IMR-90 (cell line): ENCODE measurements at regions not wholly inside any gene's neighbourhood (a gene's known extent, or its start where the extent isn't known, plus 50 kb on each side); places are given as distances from the start of the nearest gene placed in this dataset.

Experiments used
- ATAC-seq: fragments of 200-7000 bp; cut with Tn5 transposase; 2 replicates; pipeline ENCODE4 v1.9.1; 2020; ENCODE audit warnings: low read depth, mild to moderate bottlenecking, moderate library complexity
- BruUV-seq: library from RNA; stranded (reverse); fragments of 400-500 nt; replicated peaks from 2 replicates; lab custom pipeline; 2021; lab: Mats Ljungman, UMichigan
- CTCF ChIA-PET: fragments of 300-600 bp; formaldehyde crosslinking; extraction: SDS; loops from one replicate; lab custom pipeline; 2021; ENCODE audit warnings: antibody characterized with exemption; lab: Yijun Ruan, JAX
- POLR2A ChIA-PET: fragments of 300-600 bp; sonication (Branson Sonifier 250); formaldehyde crosslinking; loops from one replicate; lab custom pipeline; 2022; ENCODE audit warnings: antibody characterized with exemption; ENCODE audit not compliant: unreplicated experiment; lab: Charles Lee
- DNase-seq: peaks from one replicate; pipeline ENCODE4 v3.0.0; 2013
- H2AFZ ChIP-seq: replicated peaks from 2 replicates; pipeline ENCODE3; 2013; ENCODE audit warnings: low read length, mild to moderate bottlenecking; ENCODE audit not compliant: poor library complexity
- H2AK5ac ChIP-seq: 2 replicates; pipeline ENCODE4 v1.6.1; 2013; ENCODE audit warnings: low read depth, low read length, inconsistent platforms
- H2AK9ac ChIP-seq: replicated peaks from 2 replicates; pipeline ENCODE3; 2013; ENCODE audit warnings: mild to moderate bottlenecking, low read depth, low read length, moderate library complexity; ENCODE audit not compliant: poor library complexity
- H2BK120ac ChIP-seq: 2 replicates; pipeline ENCODE4 v1.6.1; 2013; ENCODE audit warnings: low read depth, low read length, inconsistent platforms
- H2BK15ac ChIP-seq: 3 replicates; pipeline ENCODE4 v1.6.1; 2013; ENCODE audit warnings: low read depth, low read length, inconsistent platforms
- H2BK20ac ChIP-seq: 2 replicates; pipeline ENCODE4 v1.6.1; 2013; ENCODE audit warnings: low read depth, mild to moderate bottlenecking, inconsistent platforms, low read length, moderate library complexity
- H2BK5ac ChIP-seq: 2 replicates; pipeline ENCODE4 v1.6.1; 2013; ENCODE audit warnings: mild to moderate bottlenecking, low read depth, low read length, inconsistent platforms; ENCODE audit not compliant: poor library complexity, severe bottlenecking
- H3K14ac ChIP-seq: replicated peaks from 2 replicates; pipeline ENCODE4 v1.6.1; 2013; ENCODE audit warnings: low read depth, low read length, inconsistent platforms
- H3K18ac ChIP-seq: 2 replicates; pipeline ENCODE4 v1.6.1; 2013; ENCODE audit warnings: low read depth, low read length, control low read depth
- H3K23ac ChIP-seq: 2 replicates; pipeline ENCODE4 v1.6.1; 2013; ENCODE audit warnings: low read depth, low read length, inconsistent platforms
- H3K27ac ChIP-seq: 2 replicates; pipeline ENCODE4 v1.5.1; 2013; ENCODE audit warnings: mild to moderate bottlenecking, control low read depth, low read length; ENCODE audit not compliant: insufficient read depth
- H3K27me3 ChIP-seq: 2 replicates; pipeline ENCODE4 v1.6.1; 2013; ENCODE audit warnings: low read length; ENCODE audit not compliant: control insufficient read depth, insufficient read depth
- H3K36me3 ChIP-seq: 2 replicates; pipeline ENCODE4 v1.6.1; 2013; ENCODE audit warnings: low read length, mixed read lengths; ENCODE audit not compliant: control insufficient read depth, insufficient read depth
- H3K4ac ChIP-seq: 2 replicates; pipeline ENCODE4 v1.6.1; 2013; ENCODE audit warnings: low read depth, low read length, inconsistent platforms
- H3K4me1 ChIP-seq: 2 replicates; pipeline ENCODE4 v1.6.1; 2013; ENCODE audit warnings: low read length, mixed read lengths; ENCODE audit not compliant: control insufficient read depth, insufficient read depth
- H3K4me2 ChIP-seq: 2 replicates; pipeline ENCODE4 v1.6.1; 2013; ENCODE audit warnings: low read depth, mild to moderate bottlenecking, control low read depth, low read length, moderate library complexity
- H3K4me3 ChIP-seq: 2 replicates; pipeline ENCODE4 v1.5.1; 2013; ENCODE audit warnings: low read depth, mild to moderate bottlenecking, control low read depth, low read length, moderate library complexity; ENCODE audit not compliant: insufficient read depth
- H3K56ac ChIP-seq: 2 replicates; pipeline ENCODE4 v1.6.1; 2013; ENCODE audit warnings: low read length, inconsistent platforms; ENCODE audit not compliant: insufficient read depth; ENCODE audit errors: extremely low read depth
- H3K79me1 ChIP-seq, 2 experiments: 2 replicates each; pipeline ENCODE4 v1.6.1; 2013; ENCODE audit warnings: low read length in 2 of 2, inconsistent platforms in 1 of 2, low read depth in 1 of 2
- H3K9ac ChIP-seq: 2 replicates; pipeline ENCODE4 v1.6.1; 2013; ENCODE audit warnings: low read depth, low read length, control low read depth
- H3K9me1 ChIP-seq: 2 replicates; pipeline ENCODE4 v1.6.1; 2013; ENCODE audit warnings: low read length, inconsistent platforms; ENCODE audit not compliant: insufficient read depth
- H3K9me3 ChIP-seq: 2 replicates; pipeline ENCODE4 v1.6.1; 2013; ENCODE audit warnings: low read length; ENCODE audit not compliant: control insufficient read depth, insufficient read depth
- H4K20me1 ChIP-seq: 2 replicates; pipeline ENCODE4 v1.6.1; 2013; ENCODE audit warnings: low read length, inconsistent platforms; ENCODE audit not compliant: insufficient read depth
- H4K5ac ChIP-seq: 2 replicates; pipeline ENCODE4 v1.6.1; 2013; ENCODE audit warnings: mild to moderate bottlenecking, low read depth, low read length, control low read depth
- H4K8ac ChIP-seq, 2 experiments: 2 replicates each; pipeline ENCODE4 v1.6.1; 2013; ENCODE audit warnings: low read depth in 2 of 2, low read length in 2 of 2, control low read depth in 1 of 2, inconsistent platforms in 1 of 2
- H4K91ac ChIP-seq: 2 replicates; pipeline ENCODE4 v1.6.1; 2013; ENCODE audit warnings: low read depth, low read length, inconsistent platforms; ENCODE audit not compliant: insufficient read depth
- BHLHE40 ChIP-seq: fragments of 150-350 bp; IDR thresholded peaks from 2 replicates; pipeline ENCODE4 v1.6.1; 2016; ENCODE audit warnings: mild to moderate bottlenecking, low read depth, low read length
- CEBPB ChIP-seq: IDR thresholded peaks from 2 replicates; pipeline ENCODE4 v1.6.1; 2012; ENCODE audit warnings: low read depth, low read length, improper control_type of control experiment
- CHD1 ChIP-seq: IDR thresholded peaks from 2 replicates; pipeline ENCODE4 v1.6.1; 2012; ENCODE audit warnings: low read depth, low read length, improper control_type of control experiment
- FOS ChIP-seq: fragments of 150-350 bp; IDR thresholded peaks from 2 replicates; pipeline ENCODE4 v1.6.1; 2016; ENCODE audit warnings: low read depth, low read length
- MAFK ChIP-seq: IDR thresholded peaks from 2 replicates; pipeline ENCODE4 v1.6.1; 2012; ENCODE audit warnings: low read depth, low read length, improper control_type of control experiment
- MAZ ChIP-seq: IDR thresholded peaks from 2 replicates; pipeline ENCODE4 v1.6.1; 2012; ENCODE audit warnings: low read depth, mild to moderate bottlenecking, low read length, improper control_type of control experiment, moderate library complexity, borderline replicate concordance
- MXI1 ChIP-seq: IDR thresholded peaks from 2 replicates; pipeline ENCODE4 v1.6.1; 2012; ENCODE audit warnings: low read depth, mild to moderate bottlenecking, low read length, moderate library complexity, borderline replicate concordance
- NFE2L2 ChIP-seq: fragments of 150-350 bp; IDR thresholded peaks from 2 replicates; pipeline ENCODE4 v1.6.1; 2016; ENCODE audit warnings: low read depth, mild to moderate bottlenecking, low read length
- POLR2A ChIP-seq: IDR thresholded peaks from 2 replicates; pipeline ENCODE4 v1.6.1; 2012; ENCODE audit warnings: mild to moderate bottlenecking, low read depth, low read length
- RAD21 ChIP-seq: IDR thresholded peaks from 2 replicates; pipeline ENCODE4 v1.6.1; 2012; ENCODE audit warnings: low read length, improper control_type of control experiment
- RCOR1 ChIP-seq: IDR thresholded peaks from 2 replicates; pipeline ENCODE4 v1.6.1; 2012; ENCODE audit warnings: mild to moderate bottlenecking, low read length, improper control_type of control experiment; ENCODE audit not compliant: insufficient replicate concordance
- RFX5 ChIP-seq: IDR thresholded peaks from 2 replicates; pipeline ENCODE4 v1.8.0; 2012; ENCODE audit warnings: low read depth, mild to moderate bottlenecking, low read length, moderate library complexity
- SMC3 ChIP-seq: fragments of 150-350 bp; IDR thresholded peaks from 2 replicates; pipeline ENCODE4 v1.6.1; 2016; ENCODE audit warnings: low read depth, mild to moderate bottlenecking, antibody characterized with exemption, low read length, moderate library complexity
- WGBS, 2 experiments: methylation state at CpG; one replicate each; pipeline versions ENCODE4 v1.1.5 to v1.1.7; 2013; ENCODE audit warnings: missing lambda C conversion rate in 2 of 2; ENCODE audit not compliant: insufficient read length in 1 of 2; ENCODE audit errors: extremely low coverage in 2 of 2; 5-methylcytosine and 5-hydroxymethylcytosine counted together
- dilution Hi-C: fragments of 300-500 bp; cut with HindIII; formaldehyde crosslinking; loops from one replicate; pipeline ENCODE4 v1.14.3; 2018; ENCODE audit warnings: low sequenced_read_pairs; ENCODE audit not compliant: unreplicated experiment
- in situ Hi-C: fragments of 300-500 bp; cut with MboI; formaldehyde crosslinking; loops from 3 replicates; pipeline ENCODE4 v1.14.3; 2019; ENCODE audit warnings: low sequenced_read_pairs, inconsistent platforms, mixed read lengths
- intact Hi-C: fragments of 100-400 bp; cut with micrococcal nuclease; formaldehyde crosslinking; loops from 2 replicates; pipeline ENCODE4 v1.10.0; 2022
- TF ChIP-seq, protein P1 (sequence below): fragments of 150-350 bp; IDR thresholded peaks from 2 replicates; pipeline ENCODE4 v1.6.1; 2016; ENCODE audit warnings: low read depth, mild to moderate bottlenecking, low read length, moderate library complexity, borderline replicate concordance
- TF ChIP-seq, protein P2 (sequence below): fragments of 150-350 bp; IDR thresholded peaks from 2 replicates; pipeline ENCODE4 v1.6.1; 2017; ENCODE audit warnings: mild to moderate bottlenecking, antibody characterized with exemption, low read length, low read depth
- TF ChIP-seq, protein P3 (sequence below): conservative IDR thresholded peaks from 2 replicates; pipeline ENCODE4 v1.5.1; 2012; ENCODE audit warnings: mild to moderate bottlenecking, low read depth, low read length, improper control_type of control experiment

DNA sequence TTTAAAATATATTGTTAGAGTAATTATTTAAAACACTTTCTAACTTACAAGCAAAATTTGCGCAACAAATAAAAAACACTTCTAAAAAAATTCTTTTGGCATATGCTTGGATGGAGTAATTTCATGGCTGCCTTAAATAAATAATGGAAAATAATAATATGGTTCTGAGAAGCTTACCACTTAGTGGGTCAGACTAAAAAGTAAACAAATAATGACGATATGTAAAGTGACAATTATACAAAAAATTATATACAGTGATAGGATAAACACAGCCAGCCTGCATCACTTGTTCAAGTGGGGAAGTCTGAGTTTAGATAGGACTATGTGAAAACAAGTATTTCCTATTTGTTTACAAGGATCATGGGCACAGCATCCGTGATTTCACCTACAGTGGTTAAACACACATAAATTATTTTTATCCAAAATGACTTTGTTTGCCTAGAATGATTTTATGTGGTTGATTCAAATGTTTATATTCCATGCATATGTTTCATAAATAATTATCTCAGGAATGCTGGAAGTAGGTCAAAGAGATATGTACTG, 141.7 kb upstream of the SEMA3D start:
- no peak for DNase-seq
- H3K36me3 ChIP-seq, result no peaks in the 10 kb centered on the region
- peak; percentile 62 for ATAC-seq
- CTCF ChIA-PET, result no interaction called here
- H4K8ac ChIP-seq, result no peak overlapping the region
- H3K4ac ChIP-seq, result no peak overlapping the region
- H4K91ac ChIP-seq, result no peak overlapping the region
- no peak overlapping the region for H2AK5ac ChIP-seq
- no peaks in the 10 kb centered on the region for H3K9me1 ChIP-seq
- TF ChIP-seq, protein P1, sequence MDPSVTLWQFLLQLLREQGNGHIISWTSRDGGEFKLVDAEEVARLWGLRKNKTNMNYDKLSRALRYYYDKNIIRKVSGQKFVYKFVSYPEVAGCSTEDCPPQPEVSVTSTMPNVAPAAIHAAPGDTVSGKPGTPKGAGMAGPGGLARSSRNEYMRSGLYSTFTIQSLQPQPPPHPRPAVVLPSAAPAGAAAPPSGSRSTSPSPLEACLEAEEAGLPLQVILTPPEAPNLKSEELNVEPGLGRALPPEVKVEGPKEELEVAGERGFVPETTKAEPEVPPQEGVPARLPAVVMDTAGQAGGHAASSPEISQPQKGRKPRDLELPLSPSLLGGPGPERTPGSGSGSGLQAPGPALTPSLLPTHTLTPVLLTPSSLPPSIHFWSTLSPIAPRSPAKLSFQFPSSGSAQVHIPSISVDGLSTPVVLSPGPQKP, result no peak
- TF ChIP-seq BHLHE40 (no peak), MAFK (no peak), RFX5 (no peak), NFE2L2 (no peak), MXI1 (no peak), RCOR1 (no peak), FOS (no peak), RAD21 (no peak), SMC3 (no peak), CEBPB (no peak), MAZ (no peak), CHD1 (no peak), POLR2A (no peak)
- TF ChIP-seq, protein P2, sequence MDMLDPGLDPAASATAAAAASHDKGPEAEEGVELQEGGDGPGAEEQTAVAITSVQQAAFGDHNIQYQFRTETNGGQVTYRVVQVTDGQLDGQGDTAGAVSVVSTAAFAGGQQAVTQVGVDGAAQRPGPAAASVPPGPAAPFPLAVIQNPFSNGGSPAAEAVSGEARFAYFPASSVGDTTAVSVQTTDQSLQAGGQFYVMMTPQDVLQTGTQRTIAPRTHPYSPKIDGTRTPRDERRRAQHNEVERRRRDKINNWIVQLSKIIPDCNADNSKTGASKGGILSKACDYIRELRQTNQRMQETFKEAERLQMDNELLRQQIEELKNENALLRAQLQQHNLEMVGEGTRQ, result no peak
- TF ChIP-seq, protein P3, sequence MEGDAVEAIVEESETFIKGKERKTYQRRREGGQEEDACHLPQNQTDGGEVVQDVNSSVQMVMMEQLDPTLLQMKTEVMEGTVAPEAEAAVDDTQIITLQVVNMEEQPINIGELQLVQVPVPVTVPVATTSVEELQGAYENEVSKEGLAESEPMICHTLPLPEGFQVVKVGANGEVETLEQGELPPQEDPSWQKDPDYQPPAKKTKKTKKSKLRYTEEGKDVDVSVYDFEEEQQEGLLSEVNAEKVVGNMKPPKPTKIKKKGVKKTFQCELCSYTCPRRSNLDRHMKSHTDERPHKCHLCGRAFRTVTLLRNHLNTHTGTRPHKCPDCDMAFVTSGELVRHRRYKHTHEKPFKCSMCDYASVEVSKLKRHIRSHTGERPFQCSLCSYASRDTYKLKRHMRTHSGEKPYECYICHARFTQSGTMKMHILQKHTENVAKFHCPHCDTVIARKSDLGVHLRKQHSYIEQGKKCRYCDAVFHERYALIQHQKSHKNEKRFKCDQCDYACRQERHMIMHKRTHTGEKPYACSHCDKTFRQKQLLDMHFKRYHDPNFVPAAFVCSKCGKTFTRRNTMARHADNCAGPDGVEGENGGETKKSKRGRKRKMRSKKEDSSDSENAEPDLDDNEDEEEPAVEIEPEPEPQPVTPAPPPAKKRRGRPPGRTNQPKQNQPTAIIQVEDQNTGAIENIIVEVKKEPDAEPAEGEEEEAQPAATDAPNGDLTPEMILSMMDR, result no peak
- dilution Hi-C loops (no loop called here), intact Hi-C loops (no loop called here), in situ Hi-C loops (no loop called here)
- H4K5ac ChIP-seq, result no peak overlapping the region
- H3K4me1 ChIP-seq, result no peaks in the 10 kb centered on the region
- H2BK20ac ChIP-seq, result no peak overlapping the region
- H3K9me3 ChIP-seq, result no peaks in the 10 kb centered on the region
- no peak overlapping the region for H3K14ac ChIP-seq
- H3K27ac ChIP-seq, result no peak overlapping the region
- no peak overlapping the region for H3K4me2 ChIP-seq
- no peak overlapping the region for H3K23ac ChIP-seq
- no peak overlapping the region for H2BK5ac ChIP-seq
- no peak overlapping the region for H2BK120ac ChIP-seq
- no peak overlapping the region for H3K56ac ChIP-seq
- no peak overlapping the region for H3K18ac ChIP-seq
- H2BK15ac ChIP-seq, result no peak overlapping the region
- no peaks in the 10 kb centered on the region for H3K79me1 ChIP-seq
- H3K9ac ChIP-seq, result no peak overlapping the region
- no peak overlapping the region for H2AFZ ChIP-seq
- no TSS peak for BruUV-seq
- no peaks in the 10 kb centered on the region for H4K20me1 ChIP-seq
- no peaks in the 10 kb centered on the region for H3K27me3 ChIP-seq
- H3K4me3 ChIP-seq, result no peak overlapping the region
- POLR2A ChIA-PET, result no interaction called here
- no peak overlapping the region for H2AK9ac ChIP-seq
- WGBS, 2 experiments, result no CpG with 5 or more reads among the region's 3 CpGs
